GM23338 (cell line): ENCODE measurements at regions not wholly inside any gene's neighbourhood (a gene's known extent, or its start where the extent isn't known, plus 50 kb on each side); places are given as distances from the start of the nearest gene placed in this dataset.

ENCODE experiments used
- ATAC-seq: fragments of 200-7000 bp; cut with Tn5 transposase; 3 replicates; pipeline ENCODE4 v1.9.1; 2020
- DNase-seq: peaks from one replicate; pipeline ENCODE4 v3.0.0-alpha.2; 2015; ENCODE audit warnings: low spot score
- H2AFZ ChIP-seq: fragments of 200-600 bp; sonication (generic); 2 replicates; pipeline ENCODE4 v1.8.0; 2016; ENCODE audit warnings: antibody characterized with exemption, mild to moderate bottlenecking, moderate library complexity
- H3F3A ChIP-seq: fragments of 200-600 bp; sonication (generic); replicated peaks from 2 replicates; pipeline ENCODE4 v1.8.0; 2017; ENCODE audit warnings: antibody characterized with exemption, mixed run types, low read depth
- H3K27ac ChIP-seq: fragments of 200-600 bp; sonication (generic); 2 replicates; pipeline ENCODE4 v1.6.1; 2016; ENCODE audit warnings: low read depth
- H3K27me3 ChIP-seq: fragments of 200-600 bp; sonication (generic); 2 replicates; pipeline ENCODE4 v1.8.0; 2016; ENCODE audit warnings: mild to moderate bottlenecking, mixed run types, moderate library complexity; ENCODE audit not compliant: insufficient read depth
- H3K36me3 ChIP-seq: fragments of 200-600 bp; sonication (generic); 2 replicates; pipeline ENCODE4 v1.8.0; 2016; ENCODE audit warnings: mild to moderate bottlenecking; ENCODE audit not compliant: insufficient read depth
- H3K4me1 ChIP-seq: fragments of 200-600 bp; sonication (generic); 2 replicates; pipeline ENCODE4 v1.8.0; 2016; ENCODE audit warnings: mild to moderate bottlenecking, moderate library complexity; ENCODE audit not compliant: insufficient read depth
- H3K4me2 ChIP-seq: fragments of 200-600 bp; sonication (generic); 2 replicates; pipeline ENCODE4 v1.7.1; 2017; ENCODE audit warnings: mixed run types
- H3K4me3 ChIP-seq: fragments of 200-600 bp; sonication (generic); 2 replicates; pipeline ENCODE4 v1.6.1; 2016; ENCODE audit warnings: mixed run types
- H3K79me2 ChIP-seq: fragments of 200-600 bp; sonication (generic); replicated peaks from 2 replicates; pipeline ENCODE4 v1.8.0; 2017; ENCODE audit warnings: mild to moderate bottlenecking; ENCODE audit not compliant: insufficient read depth
- H3K9me2 ChIP-seq: fragments of 200-600 bp; sonication (generic); 2 replicates; pipeline ENCODE4 v1.8.0; 2017; ENCODE audit not compliant: insufficient read depth
- H4K20me1 ChIP-seq: fragments of 200-600 bp; sonication (generic); replicated peaks from 2 replicates; pipeline ENCODE4 v1.8.0; 2017; ENCODE audit warnings: mild to moderate bottlenecking; ENCODE audit not compliant: insufficient read depth
- H3K27ac Mint-ChIP-seq: 2 replicates; pipeline ENCODE4 v1.8.0; 2020; ENCODE audit warnings: inconsistent platforms, mild to moderate bottlenecking, moderate library complexity, mixed read lengths
- H3K27me3 Mint-ChIP-seq: 3 replicates; pipeline ENCODE4 v1.8.0; 2022; ENCODE audit warnings: low read depth, mild to moderate bottlenecking, moderate library complexity, mixed read lengths, inconsistent platforms; ENCODE audit not compliant: insufficient read depth, poor library complexity
- H3K36me3 Mint-ChIP-seq: 3 replicates; pipeline ENCODE4 v1.8.0; 2021; ENCODE audit warnings: low read depth, mild to moderate bottlenecking, inconsistent platforms, moderate library complexity, mixed read lengths
- H3K4me1 Mint-ChIP-seq: 3 replicates; pipeline ENCODE4 v1.8.0; 2020; ENCODE audit warnings: mild to moderate bottlenecking, inconsistent platforms, mixed read lengths
- H3K4me3 Mint-ChIP-seq: 3 replicates; pipeline ENCODE4 v1.8.0; 2021; ENCODE audit warnings: moderate library complexity, mild to moderate bottlenecking, inconsistent platforms, mixed read lengths
- H3K9me3 Mint-ChIP-seq: 3 replicates; pipeline ENCODE4 v1.8.0; 2020; ENCODE audit warnings: moderate library complexity, mild to moderate bottlenecking, inconsistent platforms, mixed read lengths
- CREB1 ChIP-seq: fragments of 250-450 bp; sonication (Bioruptor Pico); IDR thresholded peaks from 2 replicates; pipeline ENCODE4 v1.5.0; 2020; ENCODE audit warnings: low read depth, mild to moderate bottlenecking, moderate library complexity
- EZH2 ChIP-seq: fragments of 200-600 bp; sonication (generic); IDR thresholded peaks from one replicate; pipeline ENCODE4 v1.8.0; 2017; ENCODE audit warnings: antibody characterized with exemption, mild to moderate bottlenecking, low read depth; ENCODE audit not compliant: unreplicated experiment
- JUNB ChIP-seq: IDR thresholded peaks from one replicate; pipeline ENCODE4 v1.6.1; 2016; ENCODE audit warnings: antibody characterized with exemption; ENCODE audit not compliant: unreplicated experiment
- POLR2AphosphoS5 ChIP-seq: IDR thresholded peaks from 2 replicates; pipeline ENCODE4 v1.6.1; 2016; ENCODE audit warnings: antibody characterized with exemption, low read depth
- TF ChIP-seq, protein P1 (sequence below): fragments of 250-450 bp; sonication (Bioruptor Pico); IDR thresholded peaks from 2 replicates; pipeline ENCODE4 v1.5.0; 2020; ENCODE audit warnings: mild to moderate bottlenecking, moderate library complexity
- TF ChIP-seq, protein P2 (sequence below), 2 experiments: fragments of 200-600 bp in 1 of 2; sonication (generic) in 1 of 2; conservative IDR thresholded peaks; 2 replicates each; pipeline versions ENCODE4 v1.5.1 to v1.6.1; 2016 to 2017; ENCODE audit warnings: antibody characterized with exemption in 2 of 2, low read depth in 2 of 2, mild to moderate bottlenecking in 2 of 2, moderate library complexity in 1 of 2
- TF ChIP-seq, protein P3 (sequence below): IDR thresholded peaks from one replicate; pipeline ENCODE4 v1.6.1; 2018; ENCODE audit warnings: antibody characterized with exemption; ENCODE audit not compliant: unreplicated experiment

DNA sequence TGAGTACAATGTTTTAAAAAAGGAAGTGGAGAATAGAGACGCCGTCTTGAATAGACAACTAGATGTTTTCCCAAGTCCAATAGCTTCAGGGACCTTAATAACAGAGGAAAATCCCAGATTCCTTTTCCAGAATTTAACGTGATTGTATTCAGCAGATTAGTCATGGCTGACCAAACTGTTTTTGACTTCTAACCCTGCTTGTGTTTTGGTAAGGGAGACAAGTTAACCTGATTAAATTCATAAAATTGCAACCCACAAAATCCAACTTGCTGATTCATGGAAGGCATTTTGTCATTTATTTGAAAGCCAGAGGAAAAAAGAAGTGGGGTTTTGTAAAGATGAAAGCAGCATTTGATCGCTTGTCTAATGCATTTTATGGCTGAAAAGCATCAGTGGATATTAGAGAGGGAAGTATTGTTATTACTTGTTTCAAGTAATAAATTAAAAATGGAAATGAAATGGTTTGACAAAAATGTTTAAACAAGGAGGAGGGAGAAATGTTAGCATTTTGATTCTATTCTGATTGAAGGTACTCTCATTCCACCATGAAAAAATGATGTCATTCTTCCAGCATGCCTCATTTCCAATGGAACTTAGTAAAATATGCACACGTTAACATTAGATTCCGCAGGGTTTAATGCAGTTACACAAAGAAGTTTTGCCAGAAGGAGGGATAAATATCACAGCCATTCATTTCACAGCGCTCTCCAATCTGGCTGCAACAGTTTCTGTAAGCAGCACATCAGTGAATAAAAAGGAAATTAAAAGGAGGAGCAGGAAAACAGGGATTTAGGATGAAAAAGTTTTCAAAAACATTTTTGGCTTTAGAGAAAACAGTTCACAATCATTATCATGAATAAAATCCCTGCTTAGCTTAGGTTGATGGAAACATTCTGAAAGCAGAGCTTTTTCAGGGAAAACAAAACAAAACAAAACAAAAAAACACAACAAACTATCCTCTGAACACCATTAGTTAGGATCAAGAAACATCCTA lies 314.7 kb downstream of the PRR16 start (continued):
- TF ChIP-seq, protein P1, sequence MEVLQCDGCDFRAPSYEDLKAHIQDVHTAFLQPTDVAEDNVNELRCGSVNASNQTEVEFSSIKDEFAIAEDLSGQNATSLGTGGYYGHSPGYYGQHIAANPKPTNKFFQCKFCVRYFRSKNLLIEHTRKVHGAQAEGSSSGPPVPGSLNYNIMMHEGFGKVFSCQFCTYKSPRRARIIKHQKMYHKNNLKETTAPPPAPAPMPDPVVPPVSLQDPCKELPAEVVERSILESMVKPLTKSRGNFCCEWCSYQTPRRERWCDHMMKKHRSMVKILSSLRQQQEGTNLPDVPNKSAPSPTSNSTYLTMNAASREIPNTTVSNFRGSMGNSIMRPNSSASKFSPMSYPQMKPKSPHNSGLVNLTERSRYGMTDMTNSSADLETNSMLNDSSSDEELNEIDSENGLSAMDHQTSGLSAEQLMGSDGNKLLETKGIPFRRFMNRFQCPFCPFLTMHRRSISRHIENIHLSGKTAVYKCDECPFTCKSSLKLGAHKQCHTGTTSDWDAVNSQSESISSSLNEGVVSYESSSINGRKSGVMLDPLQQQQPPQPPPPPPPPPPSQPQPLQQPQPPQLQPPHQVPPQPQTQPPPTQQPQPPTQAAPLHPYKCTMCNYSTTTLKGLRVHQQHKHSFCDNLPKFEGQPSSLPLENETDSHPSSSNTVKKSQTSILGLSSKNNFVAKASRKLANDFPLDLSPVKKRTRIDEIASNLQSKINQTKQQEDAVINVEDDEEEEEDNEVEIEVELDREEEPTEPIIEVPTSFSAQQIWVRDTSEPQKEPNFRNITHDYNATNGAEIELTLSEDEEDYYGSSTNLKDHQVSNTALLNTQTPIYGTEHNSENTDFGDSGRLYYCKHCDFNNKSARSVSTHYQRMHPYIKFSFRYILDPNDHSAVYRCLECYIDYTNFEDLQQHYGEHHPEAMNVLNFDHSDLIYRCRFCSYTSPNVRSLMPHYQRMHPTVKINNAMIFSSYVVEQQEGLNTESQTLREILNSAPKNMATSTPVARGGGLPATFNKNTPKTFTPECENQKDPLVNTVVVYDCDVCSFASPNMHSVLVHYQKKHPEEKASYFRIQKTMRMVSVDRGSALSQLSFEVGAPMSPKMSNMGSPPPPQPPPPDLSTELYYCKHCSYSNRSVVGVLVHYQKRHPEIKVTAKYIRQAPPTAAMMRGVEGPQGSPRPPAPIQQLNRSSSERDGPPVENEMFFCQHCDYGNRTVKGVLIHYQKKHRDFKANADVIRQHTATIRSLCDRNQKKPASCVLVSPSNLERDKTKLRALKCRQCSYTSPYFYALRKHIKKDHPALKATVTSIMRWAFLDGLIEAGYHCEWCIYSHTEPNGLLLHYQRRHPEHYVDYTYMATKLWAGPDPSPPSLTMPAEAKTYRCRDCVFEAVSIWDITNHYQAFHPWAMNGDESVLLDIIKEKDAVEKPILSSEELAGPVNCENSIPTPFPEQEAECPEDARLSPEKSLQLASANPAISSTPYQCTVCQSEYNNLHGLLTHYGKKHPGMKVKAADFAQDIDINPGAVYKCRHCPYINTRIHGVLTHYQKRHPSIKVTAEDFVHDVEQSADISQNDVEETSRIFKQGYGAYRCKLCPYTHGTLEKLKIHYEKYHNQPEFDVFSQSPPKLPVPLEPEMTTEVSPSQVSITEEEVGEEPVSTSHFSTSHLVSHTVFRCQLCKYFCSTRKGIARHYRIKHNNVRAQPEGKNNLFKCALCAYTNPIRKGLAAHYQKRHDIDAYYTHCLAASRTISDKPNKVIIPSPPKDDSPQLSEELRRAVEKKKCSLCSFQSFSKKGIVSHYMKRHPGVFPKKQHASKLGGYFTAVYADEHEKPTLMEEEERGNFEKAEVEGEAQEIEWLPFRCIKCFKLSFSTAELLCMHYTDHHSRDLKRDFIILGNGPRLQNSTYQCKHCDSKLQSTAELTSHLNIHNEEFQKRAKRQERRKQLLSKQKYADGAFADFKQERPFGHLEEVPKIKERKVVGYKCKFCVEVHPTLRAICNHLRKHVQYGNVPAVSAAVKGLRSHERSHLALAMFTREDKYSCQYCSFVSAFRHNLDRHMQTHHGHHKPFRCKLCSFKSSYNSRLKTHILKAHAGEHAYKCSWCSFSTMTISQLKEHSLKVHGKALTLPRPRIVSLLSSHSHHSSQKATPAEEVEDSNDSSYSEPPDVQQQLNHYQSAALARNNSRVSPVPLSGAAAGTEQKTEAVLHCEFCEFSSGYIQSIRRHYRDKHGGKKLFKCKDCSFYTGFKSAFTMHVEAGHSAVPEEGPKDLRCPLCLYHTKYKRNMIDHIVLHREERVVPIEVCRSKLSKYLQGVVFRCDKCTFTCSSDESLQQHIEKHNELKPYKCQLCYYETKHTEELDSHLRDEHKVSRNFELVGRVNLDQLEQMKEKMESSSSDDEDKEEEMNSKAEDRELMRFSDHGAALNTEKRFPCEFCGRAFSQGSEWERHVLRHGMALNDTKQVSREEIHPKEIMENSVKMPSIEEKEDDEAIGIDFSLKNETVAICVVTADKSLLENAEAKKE (CRISPR knock-in tag) = no peak

DNA sequence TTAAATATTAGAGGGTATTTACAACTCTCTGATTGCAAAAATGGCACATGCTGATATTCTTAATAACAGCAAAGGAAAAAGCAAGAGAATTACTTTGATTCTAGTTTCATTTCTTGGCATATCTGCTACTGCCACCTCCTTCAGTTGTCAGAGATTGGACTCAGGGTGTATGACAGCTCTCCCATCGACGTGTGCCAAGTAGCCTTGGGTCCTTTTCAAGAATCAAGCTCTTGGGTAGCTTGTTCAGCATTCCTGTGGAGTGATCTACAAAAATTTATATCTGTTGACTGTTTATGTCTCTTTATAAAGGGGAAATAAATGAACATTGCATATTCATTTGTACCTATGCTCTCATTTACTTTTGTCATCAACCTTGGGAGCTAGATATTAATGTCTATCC lies 315.6 kb downstream of the PRR16 start:
- no peaks in the 10 kb centered on the region for H4K20me1 ChIP-seq
- H3K4me2 ChIP-seq = no peak overlapping the region
- no peak overlapping the region for H3K4me3 ChIP-seq
- H3K27me3 ChIP-seq = no peaks in the 10 kb centered on the region
- no peaks in the 10 kb centered on the region for H3K9me2 ChIP-seq
- Mint-ChIP-seq H3K4me3 (no peak overlapping the region), H3K36me3 (no peaks in the 10 kb centered on the region), H3K9me3 (no peaks in the 10 kb centered on the region), H3K27ac (no peak overlapping the region), H3K4me1 (peaks cover 17% of the 10 kb centered on the region), H3K27me3 (no peaks in the 10 kb centered on the region)
- no peaks in the 10 kb centered on the region for H3K79me2 ChIP-seq
- H3K27ac ChIP-seq = no peak overlapping the region
- no peaks in the 10 kb centered on the region for H3F3A ChIP-seq
- peaks cover 11% of the 10 kb centered on the region; the same call in 1 of the 2 replicates for H3K4me1 ChIP-seq
- H3K36me3 ChIP-seq = no peaks in the 10 kb centered on the region
- no peak overlapping the region for H2AFZ ChIP-seq
- TF ChIP-seq CREB1 (CRISPR knock-in tag) (no peak), POLR2AphosphoS5 (no peak), JUNB (no peak), EZH2 (no peak)
- TF ChIP-seq, protein P2, sequence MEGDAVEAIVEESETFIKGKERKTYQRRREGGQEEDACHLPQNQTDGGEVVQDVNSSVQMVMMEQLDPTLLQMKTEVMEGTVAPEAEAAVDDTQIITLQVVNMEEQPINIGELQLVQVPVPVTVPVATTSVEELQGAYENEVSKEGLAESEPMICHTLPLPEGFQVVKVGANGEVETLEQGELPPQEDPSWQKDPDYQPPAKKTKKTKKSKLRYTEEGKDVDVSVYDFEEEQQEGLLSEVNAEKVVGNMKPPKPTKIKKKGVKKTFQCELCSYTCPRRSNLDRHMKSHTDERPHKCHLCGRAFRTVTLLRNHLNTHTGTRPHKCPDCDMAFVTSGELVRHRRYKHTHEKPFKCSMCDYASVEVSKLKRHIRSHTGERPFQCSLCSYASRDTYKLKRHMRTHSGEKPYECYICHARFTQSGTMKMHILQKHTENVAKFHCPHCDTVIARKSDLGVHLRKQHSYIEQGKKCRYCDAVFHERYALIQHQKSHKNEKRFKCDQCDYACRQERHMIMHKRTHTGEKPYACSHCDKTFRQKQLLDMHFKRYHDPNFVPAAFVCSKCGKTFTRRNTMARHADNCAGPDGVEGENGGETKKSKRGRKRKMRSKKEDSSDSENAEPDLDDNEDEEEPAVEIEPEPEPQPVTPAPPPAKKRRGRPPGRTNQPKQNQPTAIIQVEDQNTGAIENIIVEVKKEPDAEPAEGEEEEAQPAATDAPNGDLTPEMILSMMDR (conservative IDR thresholded peaks at IDR 0.05; ENCODE audit: low read depth in 2 of 2) = no peak
- TF ChIP-seq, protein P3, sequence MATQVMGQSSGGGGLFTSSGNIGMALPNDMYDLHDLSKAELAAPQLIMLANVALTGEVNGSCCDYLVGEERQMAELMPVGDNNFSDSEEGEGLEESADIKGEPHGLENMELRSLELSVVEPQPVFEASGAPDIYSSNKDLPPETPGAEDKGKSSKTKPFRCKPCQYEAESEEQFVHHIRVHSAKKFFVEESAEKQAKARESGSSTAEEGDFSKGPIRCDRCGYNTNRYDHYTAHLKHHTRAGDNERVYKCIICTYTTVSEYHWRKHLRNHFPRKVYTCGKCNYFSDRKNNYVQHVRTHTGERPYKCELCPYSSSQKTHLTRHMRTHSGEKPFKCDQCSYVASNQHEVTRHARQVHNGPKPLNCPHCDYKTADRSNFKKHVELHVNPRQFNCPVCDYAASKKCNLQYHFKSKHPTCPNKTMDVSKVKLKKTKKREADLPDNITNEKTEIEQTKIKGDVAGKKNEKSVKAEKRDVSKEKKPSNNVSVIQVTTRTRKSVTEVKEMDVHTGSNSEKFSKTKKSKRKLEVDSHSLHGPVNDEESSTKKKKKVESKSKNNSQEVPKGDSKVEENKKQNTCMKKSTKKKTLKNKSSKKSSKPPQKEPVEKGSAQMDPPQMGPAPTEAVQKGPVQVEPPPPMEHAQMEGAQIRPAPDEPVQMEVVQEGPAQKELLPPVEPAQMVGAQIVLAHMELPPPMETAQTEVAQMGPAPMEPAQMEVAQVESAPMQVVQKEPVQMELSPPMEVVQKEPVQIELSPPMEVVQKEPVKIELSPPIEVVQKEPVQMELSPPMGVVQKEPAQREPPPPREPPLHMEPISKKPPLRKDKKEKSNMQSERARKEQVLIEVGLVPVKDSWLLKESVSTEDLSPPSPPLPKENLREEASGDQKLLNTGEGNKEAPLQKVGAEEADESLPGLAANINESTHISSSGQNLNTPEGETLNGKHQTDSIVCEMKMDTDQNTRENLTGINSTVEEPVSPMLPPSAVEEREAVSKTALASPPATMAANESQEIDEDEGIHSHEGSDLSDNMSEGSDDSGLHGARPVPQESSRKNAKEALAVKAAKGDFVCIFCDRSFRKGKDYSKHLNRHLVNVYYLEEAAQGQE = no peak
- no peak for ATAC-seq
- no peak for DNase-seq
